GM18867 (cell line): ENCODE measurements at regions not wholly inside any gene's neighbourhood (a gene's known extent, or its start where the extent isn't known, plus 50 kb on each side); places are given as distances from the start of the nearest gene placed in this dataset.
A peak's percentile ranks its signal among the peaks of the same experiment; 100 is the strongest.

Source experiments
- ATAC-seq: cut with Tn5 transposase; IDR thresholded peaks from one replicate; pipeline ENCODE4 v1.9.1; 2021; ENCODE audit warnings: mild to moderate bottlenecking, moderate library complexity; ENCODE audit not compliant: unreplicated experiment

DNA sequence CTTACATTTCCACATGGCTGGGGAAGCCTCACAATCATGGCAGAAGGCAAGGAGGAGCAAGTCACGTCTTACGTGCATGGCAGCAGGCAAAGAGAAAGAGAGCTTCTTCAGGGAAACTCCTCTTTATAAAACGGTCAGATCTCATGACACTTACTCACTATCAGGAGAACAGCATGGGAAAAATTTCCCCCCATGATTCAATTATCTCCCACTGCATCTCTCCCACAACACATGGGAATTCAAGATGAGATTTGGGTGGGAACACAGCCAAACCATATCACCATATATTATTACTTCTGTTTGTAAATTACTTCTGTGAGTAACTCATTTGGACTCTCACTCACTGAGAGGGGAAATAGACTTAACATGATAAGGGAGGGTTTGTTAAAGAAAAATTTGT lies 1496.8 kb upstream of the TMEM132C start:
- no peak for ATAC-seq

DNA sequence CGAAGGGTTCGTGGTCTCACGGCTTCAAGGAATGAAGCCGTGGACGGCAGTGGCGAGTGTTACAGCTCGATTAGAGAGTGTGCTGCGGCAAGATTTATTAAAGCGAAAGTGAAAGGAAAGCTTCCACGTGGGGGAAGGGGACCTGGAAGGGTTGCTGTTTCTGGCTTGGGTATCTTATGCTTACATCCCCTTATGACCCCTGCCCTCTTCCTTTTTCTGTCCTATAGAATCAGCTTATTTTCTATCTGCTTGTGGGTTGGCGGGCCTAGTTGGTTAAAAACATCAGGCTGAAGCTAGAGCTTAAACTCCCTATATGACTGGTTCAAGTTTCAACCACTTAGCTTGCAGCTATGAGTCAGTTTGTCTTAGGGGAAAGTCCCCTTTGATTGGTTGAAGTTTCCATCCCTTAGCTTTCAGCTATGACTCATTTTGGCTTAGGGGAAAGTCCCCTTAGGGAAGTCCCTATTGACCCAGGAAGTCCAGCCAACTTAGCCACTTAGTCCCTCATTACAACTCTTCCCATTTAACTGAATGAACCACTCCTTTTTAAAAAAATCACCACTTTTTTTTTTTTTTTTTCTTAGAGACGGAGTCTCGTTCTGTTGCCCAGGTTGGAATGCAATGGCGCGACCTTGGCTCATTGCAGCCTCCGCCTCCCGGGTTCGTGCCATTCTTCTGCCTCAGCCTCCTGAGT lies 1494.7 kb upstream of the TMEM132C start:
- ATAC-seq = peak; percentile 76

- ATAC-seq = peak; percentile 22
These were observed 1494.0 kb upstream of the TMEM132C start for GRCh38 chr12:126773012-126773411.

DNA sequence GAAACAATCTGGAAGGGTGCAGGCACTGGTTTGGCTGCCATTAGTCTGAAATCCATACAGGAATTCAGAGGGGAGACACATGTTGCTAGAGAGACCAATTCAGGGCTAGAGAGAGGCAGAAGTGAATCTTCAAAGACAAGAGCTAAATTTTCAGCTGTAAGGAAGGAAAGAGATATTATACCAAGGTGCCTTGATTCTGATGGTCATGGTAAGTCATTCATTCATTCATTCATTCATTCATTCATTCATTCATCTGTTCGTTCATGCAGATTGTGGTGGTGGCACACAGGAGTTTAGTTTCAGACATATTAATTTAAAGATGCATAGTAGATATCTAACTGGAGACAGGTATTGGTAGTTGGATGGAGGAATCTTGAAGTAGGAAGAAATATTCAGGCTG lies 1493.5 kb upstream of the TMEM132C start:
- ATAC-seq = no peak

GRCh38 chr12:126776026-126776655 lies 1490.8 kb upstream of the TMEM132C start:
- ATAC-seq = no peak

DNA sequence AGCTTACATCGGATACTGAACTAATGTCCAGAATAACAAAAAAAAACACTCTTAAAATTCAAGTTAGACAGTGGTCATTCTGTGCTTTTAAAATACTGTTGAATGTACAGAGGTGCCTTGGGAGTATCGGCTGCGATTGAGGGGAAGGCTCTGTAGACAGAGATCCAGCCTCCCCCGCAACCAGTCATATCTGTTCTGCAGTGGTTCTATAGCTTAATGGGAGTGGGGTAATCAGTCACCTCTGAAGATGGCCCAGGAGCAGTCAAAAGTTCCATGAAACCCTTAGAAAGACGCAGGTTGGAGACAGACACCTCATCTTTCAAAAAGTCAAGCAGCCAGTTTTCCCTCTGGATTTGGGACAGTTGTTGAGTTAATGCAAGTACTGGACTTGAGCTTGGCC lies 1486.6 kb upstream of the TMEM132C start:
- no peak for ATAC-seq

GRCh38 chr12:126781593-126781992 lies 1485.4 kb upstream of the TMEM132C start:
- ATAC-seq = no peak

DNA sequence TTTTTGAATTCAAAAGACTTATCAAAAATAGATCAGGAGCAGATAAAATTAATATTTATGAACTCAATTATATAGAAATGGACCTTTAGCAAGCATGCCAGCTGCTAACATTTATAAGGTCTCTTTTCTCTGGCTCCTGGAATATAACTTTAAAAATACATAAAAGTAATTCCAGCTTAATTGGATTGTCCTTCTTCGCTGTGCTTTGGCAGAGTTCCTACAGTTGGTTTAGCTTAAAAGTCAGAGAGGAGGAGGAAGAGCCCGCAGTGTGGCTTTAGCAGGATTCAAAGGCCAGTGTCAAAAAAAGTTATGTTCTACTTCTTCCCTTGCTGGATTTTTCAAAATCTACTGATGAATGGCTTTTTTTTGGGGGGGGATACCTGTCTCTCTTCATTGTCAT lies 1484.9 kb upstream of the TMEM132C start:
- ATAC-seq = no peak

DNA sequence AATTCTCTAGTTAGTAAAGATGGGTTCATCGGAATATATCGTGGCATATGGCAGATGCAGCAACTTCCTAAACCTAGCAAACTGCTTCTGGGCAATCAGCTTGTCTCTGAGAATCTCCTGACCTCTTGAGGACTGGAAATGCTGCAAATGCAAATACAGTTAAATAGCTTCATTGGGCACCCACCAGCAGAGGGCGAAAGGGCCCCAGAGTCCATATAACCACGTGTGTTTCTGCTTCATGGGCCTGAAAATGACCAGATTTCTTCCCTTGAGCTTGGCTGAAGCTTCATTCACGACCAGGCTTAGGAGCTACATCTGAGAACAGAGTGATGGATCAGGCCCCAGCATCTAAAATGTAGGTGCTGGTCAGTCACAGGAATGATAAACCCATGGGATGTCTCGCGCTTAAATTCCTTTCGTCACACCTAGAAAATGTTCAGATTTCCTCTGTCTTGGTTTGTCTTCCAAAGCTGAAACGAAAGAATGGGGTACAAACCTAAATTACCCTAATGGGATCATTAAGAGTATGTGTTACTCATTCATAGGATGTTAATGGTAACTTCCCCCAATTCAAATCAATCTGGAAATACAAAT lies 1482.5 kb upstream of the TMEM132C start:
- ATAC-seq = peak; percentile 86

GRCh38 chr12:126789963-126790362 lies 1477.0 kb upstream of the TMEM132C start:
- ATAC-seq = no peak

DNA sequence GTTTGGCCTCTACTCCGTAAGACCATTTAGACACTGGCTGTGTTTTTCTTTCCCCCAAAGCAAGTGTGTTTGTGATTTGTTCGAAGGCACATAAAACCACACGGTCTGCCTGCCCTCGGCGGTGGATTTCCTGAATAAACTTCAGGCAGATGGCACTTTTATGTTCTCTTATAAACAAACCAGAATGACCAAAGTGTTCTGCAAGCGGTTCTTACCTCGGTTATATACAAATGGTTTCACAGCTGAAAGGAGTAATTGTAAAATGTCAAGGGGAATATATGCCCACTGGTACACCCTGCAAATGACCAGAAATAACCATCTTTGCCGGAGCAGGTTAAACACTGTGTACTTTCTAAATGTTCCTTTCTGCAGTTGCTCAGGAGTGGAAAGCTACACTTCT lies 1475.8 kb upstream of the TMEM132C start:
- no peak for ATAC-seq

DNA sequence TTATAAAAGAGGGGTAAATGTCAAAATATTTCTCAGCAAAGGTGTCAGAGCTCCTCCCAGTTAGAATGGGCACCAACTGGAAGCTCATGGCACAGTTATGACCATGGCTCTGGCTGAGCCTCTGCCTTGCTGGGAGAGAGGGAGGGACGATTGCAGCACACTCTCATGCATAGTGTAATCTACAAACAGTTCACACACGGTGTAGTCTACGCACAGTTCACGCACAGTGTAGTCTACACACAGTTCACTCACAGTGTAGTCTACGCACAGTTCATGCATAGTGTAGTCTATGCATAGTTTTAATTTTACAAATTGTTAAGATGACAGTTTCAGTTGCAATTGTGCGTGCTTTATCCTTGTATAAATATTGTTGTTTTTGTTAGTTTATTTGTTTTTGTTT lies 1474.6 kb upstream of the TMEM132C start:
- no peak for ATAC-seq

DNA sequence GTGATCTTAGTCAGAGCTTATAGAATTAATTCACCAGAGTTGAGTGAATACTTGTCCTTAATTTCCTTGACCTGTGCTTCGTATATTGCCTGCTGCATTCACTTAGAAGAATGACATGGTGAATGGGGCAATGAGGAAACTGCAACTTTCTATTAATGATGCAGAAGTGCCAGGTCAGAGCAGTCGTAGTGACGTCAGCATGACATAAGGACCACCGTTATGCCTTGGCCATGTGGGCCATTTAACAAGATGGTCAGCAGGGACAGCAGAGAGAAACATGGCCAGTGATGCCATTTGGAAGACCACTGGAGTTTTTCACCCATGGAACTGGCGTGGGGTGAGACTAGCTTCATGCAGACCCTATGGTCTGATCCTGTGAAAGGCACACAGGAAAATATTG lies 1469.4 kb upstream of the TMEM132C start:
- no peak for ATAC-seq

DNA sequence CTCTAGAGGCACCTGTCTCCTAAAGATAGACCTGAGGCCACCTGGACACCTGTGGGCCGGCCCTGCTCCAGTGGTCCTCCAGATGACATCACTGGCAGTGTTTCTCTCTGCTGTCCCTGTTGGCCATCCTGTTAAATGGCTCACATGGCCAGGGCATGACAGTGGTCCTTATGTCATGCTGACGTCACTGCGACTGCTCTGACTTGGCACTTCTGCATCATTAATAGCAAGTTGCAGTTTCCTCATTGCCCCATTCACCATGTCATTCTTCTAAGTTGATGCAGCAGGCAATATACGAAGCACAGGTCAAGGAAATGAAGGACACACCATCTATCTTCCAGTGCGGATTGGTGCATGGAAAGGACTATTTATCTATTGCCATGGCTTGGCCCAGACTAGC lies 1468.5 kb upstream of the TMEM132C start:
- ATAC-seq = no peak

DNA sequence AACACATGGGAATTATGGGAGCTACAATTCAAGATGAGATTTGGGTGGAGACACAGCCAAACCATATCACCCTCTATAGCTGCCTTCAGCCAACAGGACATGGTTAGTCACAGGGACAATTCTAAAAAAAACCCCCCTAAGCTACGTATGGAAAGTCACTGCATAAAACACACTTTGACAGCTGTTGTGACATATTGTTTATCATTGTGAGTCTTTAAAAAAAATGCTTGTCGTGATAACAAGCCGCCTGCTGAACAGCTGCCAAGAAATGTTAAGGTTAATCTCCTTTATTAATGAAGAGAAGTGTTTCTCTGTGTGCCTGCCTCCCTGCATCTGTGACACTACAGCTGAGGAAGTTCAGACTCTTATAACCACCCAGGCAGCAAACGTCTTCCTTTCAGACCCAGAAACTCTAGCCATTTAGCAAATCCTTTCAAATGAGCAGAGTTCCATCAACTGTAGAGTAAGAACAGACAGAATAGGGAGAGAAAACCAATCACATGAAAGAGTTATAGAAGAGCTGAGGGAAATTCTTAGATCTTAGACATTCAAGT lies 1459.6 kb upstream of the TMEM132C start:
- no peak for ATAC-seq

GRCh38 chr12:126811391-126811790 lies 1455.6 kb upstream of the TMEM132C start:
- ATAC-seq = no peak

GRCh38 chr12:126819554-126819953 lies 1447.4 kb upstream of the TMEM132C start:
- ATAC-seq = no peak

DNA sequence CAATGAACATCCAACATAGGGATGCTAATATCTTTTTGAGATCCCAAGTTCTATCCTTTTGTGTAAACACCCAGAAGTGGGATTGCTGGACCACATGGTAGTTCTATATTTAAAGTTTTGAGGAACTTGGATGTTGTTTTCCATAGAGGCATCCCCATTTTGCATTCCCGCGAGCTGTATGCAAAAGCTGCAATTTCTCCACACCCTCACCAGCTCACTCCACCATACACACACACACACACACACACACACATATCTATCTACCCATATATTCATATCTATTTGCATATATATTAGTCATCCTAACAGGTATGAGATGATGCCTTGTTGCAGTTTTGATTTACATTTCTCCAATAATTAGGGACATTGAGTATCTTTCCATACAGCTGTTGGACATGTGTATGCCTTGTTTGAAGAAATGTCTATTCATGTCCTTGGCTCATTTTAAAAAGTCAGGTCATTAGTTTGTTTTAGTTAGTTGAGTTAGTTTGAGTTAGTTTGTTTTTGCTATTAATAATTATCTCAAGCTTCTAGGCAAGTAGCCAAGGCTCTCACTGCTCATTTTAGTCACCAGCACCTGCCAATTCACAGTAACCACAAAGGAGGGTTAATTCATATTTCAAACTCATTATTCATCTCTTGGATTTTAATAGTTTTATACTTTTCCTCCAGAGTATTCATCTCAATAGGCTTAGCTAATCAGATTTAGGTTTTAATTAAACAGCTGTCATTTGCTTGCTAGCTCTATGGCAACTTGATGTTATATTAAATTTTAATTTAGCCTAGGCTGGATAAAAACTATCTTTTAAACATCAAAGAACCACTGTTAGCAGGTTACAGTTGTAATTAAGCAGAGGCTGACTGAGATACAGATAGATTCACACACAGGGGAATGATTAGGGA lies 1435.9 kb upstream of the TMEM132C start:
- no peak for ATAC-seq

DNA sequence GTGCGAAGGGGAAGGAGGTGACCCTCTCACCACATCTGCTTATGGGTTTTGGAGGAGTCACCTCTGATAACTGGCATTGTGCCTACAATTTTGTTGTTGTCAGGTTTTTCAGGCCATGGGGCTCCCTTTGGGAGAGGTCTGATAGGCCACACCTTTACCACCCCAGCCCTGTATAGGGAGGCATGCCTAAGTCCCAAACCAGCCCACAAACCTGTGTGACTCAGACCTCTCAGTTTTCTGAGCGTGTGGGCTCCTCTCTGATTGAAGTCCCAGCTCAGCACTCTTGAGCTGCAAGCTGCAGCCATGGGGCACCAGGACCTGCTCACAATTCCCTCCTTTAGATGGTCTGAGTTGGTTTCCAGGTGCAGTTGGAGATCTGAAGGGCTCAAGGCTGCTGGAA lies 1429.3 kb upstream of the TMEM132C start:
- ATAC-seq = no peak

DNA sequence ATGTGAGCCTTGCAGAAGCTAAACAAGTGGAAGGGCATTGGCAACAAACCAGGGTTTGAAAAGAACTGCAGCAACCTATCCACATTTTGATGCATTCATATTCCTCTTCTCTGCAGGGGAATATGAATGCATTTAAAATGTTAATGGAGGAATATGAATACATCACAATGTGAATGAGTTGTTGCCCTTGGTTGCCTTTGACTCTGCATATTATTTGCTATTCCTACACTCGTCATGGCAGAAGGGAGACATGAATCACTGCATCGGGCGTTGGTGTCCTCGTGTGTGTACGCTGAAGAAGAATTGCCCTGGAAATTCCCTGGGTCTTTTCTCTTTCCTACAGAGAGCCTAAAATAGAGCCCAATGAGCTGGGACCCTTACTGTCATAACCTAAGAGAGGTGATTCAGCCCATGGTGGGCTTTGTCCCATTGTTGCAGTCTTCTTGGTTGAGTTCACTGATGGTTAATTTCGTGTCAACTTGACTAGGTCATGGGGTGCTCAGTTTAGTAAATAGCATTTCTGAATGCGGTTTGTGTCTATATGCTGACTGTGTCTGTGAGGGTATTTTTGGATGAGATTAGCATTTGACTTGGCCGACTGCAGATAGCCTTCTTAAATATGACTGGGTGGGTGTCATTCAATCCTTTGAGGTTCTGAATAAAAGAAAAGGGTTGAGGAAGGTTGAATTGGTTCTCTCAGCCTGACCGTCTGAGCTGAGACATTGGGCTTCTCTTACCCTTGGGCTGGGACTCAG lies 1422.9 kb upstream of the TMEM132C start:
- no peak for ATAC-seq
